Uterus (tissue), 2 donors: ENCODE measurements at regions not wholly inside any gene's neighbourhood (a gene's known extent, or its start where the extent isn't known, plus 50 kb on each side); places are given as distances from the start of the nearest gene placed in this dataset.

Source experiments
- POLR2A ChIP-seq, 2 donors: fragments of 450-650 bp; IDR thresholded peaks; one replicate each; pipeline ENCODE4 v1.6.1; 2016; ENCODE audit warnings: antibody characterized with exemption in 2 of 2, mild to moderate bottlenecking in 1 of 2, moderate library complexity in 1 of 2
- TF ChIP-seq, protein P1 (sequence below), 4 experiments: fragments of 200-600 bp in 2 of 4; fragments of 450-650 bp in 2 of 4; sonication (generic) in 2 of 4; IDR thresholded peaks; one replicate each; pipeline ENCODE4 v1.5.1; 2016 to 2019; ENCODE audit warnings: antibody characterized with exemption in 4 of 4, mild to moderate bottlenecking in 2 of 4, moderate library complexity in 1 of 4

DNA sequence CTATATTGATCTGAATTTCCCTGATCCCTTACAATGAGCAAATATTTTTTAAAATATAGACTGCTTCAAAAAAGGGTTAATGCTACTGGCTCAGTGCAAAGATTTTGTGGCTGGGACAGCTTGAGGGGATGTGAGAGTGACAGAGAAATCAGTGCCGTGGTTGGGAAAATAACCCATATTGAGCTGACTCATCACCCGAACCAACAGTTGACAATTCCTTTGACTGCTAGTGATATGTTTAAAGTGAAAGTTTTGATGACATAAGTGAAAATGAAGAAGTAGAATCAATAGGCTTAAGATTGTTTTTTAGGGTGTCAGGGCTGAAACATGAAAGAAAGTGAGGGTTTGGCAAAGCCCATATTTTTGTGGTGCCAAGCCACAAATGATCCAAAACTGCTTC lies 257.1 kb upstream of the TENM4 start:
- TF ChIP-seq, protein P1, sequence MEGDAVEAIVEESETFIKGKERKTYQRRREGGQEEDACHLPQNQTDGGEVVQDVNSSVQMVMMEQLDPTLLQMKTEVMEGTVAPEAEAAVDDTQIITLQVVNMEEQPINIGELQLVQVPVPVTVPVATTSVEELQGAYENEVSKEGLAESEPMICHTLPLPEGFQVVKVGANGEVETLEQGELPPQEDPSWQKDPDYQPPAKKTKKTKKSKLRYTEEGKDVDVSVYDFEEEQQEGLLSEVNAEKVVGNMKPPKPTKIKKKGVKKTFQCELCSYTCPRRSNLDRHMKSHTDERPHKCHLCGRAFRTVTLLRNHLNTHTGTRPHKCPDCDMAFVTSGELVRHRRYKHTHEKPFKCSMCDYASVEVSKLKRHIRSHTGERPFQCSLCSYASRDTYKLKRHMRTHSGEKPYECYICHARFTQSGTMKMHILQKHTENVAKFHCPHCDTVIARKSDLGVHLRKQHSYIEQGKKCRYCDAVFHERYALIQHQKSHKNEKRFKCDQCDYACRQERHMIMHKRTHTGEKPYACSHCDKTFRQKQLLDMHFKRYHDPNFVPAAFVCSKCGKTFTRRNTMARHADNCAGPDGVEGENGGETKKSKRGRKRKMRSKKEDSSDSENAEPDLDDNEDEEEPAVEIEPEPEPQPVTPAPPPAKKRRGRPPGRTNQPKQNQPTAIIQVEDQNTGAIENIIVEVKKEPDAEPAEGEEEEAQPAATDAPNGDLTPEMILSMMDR (IDR thresholded peaks at IDR 0.05): no peak
- TF ChIP-seq POLR2A (IDR thresholded peaks at IDR 0.05): no peak
